Suprapubic skin (tissue), 4 donors: ENCODE measurements at regions not wholly inside any gene's neighbourhood (a gene's known extent, or its start where the extent isn't known, plus 50 kb on each side); places are given as distances from the start of the nearest gene placed in this dataset.

Source experiments
- CTCF ChIP-seq, 2 donors: fragments of 200-600 bp in 1 of 2; fragments of 450-650 bp in 1 of 2; sonication (generic) in 1 of 2; IDR thresholded peaks; one replicate each; pipeline ENCODE4 v1.5.1; 2016 to 2019; ENCODE audit warnings: antibody characterized with exemption in 2 of 2, mild to moderate bottlenecking in 1 of 2, moderate library complexity in 1 of 2
- EP300 ChIP-seq: sonication (generic); formaldehyde crosslinking; IDR thresholded peaks from one replicate; pipeline ENCODE4 v1.6.1; 2017; ENCODE audit warnings: antibody characterized with exemption
- POLR2A ChIP-seq, 2 donors: fragments of 450-650 bp; IDR thresholded peaks; one replicate each; pipeline ENCODE4 v1.6.1; 2017; ENCODE audit warnings: antibody characterized with exemption in 2 of 2, mild to moderate bottlenecking in 2 of 2, moderate library complexity in 2 of 2
- POLR2AphosphoS5 ChIP-seq, 3 donors: sonication (generic); formaldehyde crosslinking; IDR thresholded peaks; one replicate each; pipeline ENCODE4 v1.6.1; 2017; ENCODE audit warnings: antibody characterized with exemption in 3 of 3

- no peak for TF ChIP-seq CTCF (IDR thresholded peaks at IDR 0.05)
- no peak for TF ChIP-seq POLR2A (IDR thresholded peaks at IDR 0.05)
- TF ChIP-seq POLR2AphosphoS5 (IDR thresholded peaks at IDR 0.05): no peak
- no peak for TF ChIP-seq EP300
Observed at GRCh38 chr22:47565607-47566006, 803.2 kb downstream of the TBC1D22A start.
